Amygdala (tissue), 56 donors: ENCODE measurements at regions not wholly inside any gene's neighbourhood (a gene's known extent, or its start where the extent isn't known, plus 50 kb on each side); places are given as distances from the start of the nearest gene placed in this dataset.
A peak's percentile ranks its signal among the peaks of the same experiment; 100 is the strongest.

ENCODE experiments used
- DNase-seq, 56 donors: peaks; one replicate each; lab custom pipeline; 2025; lab: John Stamatoyannopoulos, UW

GRCh38 chr13:80284290-80284689 is 56.6 kb downstream of the SPRY2 start:
- no peak for DNase-seq

GRCh38 chr13:80278706-80279105 is 62.2 kb downstream of the SPRY2 start:
- DNase-seq: no peak

GRCh38 chr13:80276371-80277289 is 64.3 kb downstream of the SPRY2 start:
- DNase-seq: peak in 36 of 56 donors; percentile 1 to 53 (median 14)

- no peak for DNase-seq
Observed at GRCh38 chr13:80274643-80275042, 66.3 kb downstream of the SPRY2 start.

GRCh38 chr13:80273718-80274117 is 67.2 kb downstream of the SPRY2 start:
- no peak for DNase-seq

GRCh38 chr13:80265348-80265747 is 75.6 kb downstream of the SPRY2 start:
- DNase-seq: no peak

GRCh38 chr13:80263745-80264513 is 77.0 kb downstream of the SPRY2 start:
- DNase-seq: no peak

GRCh38 chr13:80262051-80262695 is 78.8 kb downstream of the SPRY2 start:
- DNase-seq: no peak

- DNase-seq: no peak
Observed at GRCh38 chr13:80259159-80259558, 81.8 kb downstream of the SPRY2 start.

GRCh38 chr13:80256352-80256932 is 84.5 kb downstream of the SPRY2 start:
- DNase-seq: no peak

GRCh38 chr13:80255946-80256345 is 85.0 kb downstream of the SPRY2 start:
- no peak for DNase-seq

GRCh38 chr13:80251403-80251802 is 89.5 kb downstream of the SPRY2 start:
- DNase-seq: no peak

GRCh38 chr13:80250213-80250810 is 90.6 kb downstream of the SPRY2 start:
- DNase-seq: no peak

GRCh38 chr13:80249516-80250212 is 91.3 kb downstream of the SPRY2 start:
- no peak for DNase-seq

- DNase-seq: no peak
Observed at GRCh38 chr13:80245162-80245733, 95.7 kb downstream of the SPRY2 start.

- DNase-seq: no peak
Observed at GRCh38 chr13:80244574-80244973, 96.4 kb downstream of the SPRY2 start.

- no peak for DNase-seq
Observed at GRCh38 chr13:80242728-80243427, 98.0 kb downstream of the SPRY2 start.

GRCh38 chr13:80239571-80240255 is 101.2 kb downstream of the SPRY2 start:
- DNase-seq: no peak
